ENCODE measurements at regions not wholly inside any gene's neighbourhood (a gene's known extent, or its start where the extent isn't known, plus 50 kb on each side); places are given as distances from the start of the nearest gene placed in this dataset.

GRCh38 chr3:30311781-30312180 is 294.6 kb upstream of the TGFBR2 start:
- no peaks in the 10 kb centered on the region for H3K36me3 ChIP-seq
- H3K9me3 ChIP-seq: peaks cover 0 to 4% (median under 1%) of the 10 kb centered on the region in 4 donors
- peak; percentile 71 for DNase-seq
- no peaks in the 10 kb centered on the region for H3K27me3 ChIP-seq
- peaks cover 0 to 28% (median 15%) of the 10 kb centered on the region in 4 donors for H3K4me1 ChIP-seq
- H3K4me3 ChIP-seq: no peak overlapping the region
- TF ChIP-seq POLR2A (IDR thresholded peaks at IDR 0.05): no peak
- TF ChIP-seq POLR2AphosphoS5 (IDR thresholded peaks at IDR 0.05): no peak
- TF ChIP-seq EP300 (IDR thresholded peaks at IDR 0.05): no peak
- TF ChIP-seq CTCF (IDR thresholded peaks at IDR 0.05): no peak
- WGBS, 2 donors: 96% methylated on average over 4 of the region's 4 CpGs
- no peak overlapping the region for H3K27ac ChIP-seq
- intact Hi-C loops (cut with DNase I): no loop called here

GRCh38 chr3:30313840-30314239 is 292.6 kb upstream of the TGFBR2 start:
- Histone ChIP-seq H3K27ac (no peak overlapping the region), H3K36me3 (no peaks in the 10 kb centered on the region)
- intact Hi-C loops (cut with DNase I): no loop called here

GRCh38 chr3:30314757-30315325 is 291.6 kb upstream of the TGFBR2 start:
- TF ChIP-seq EP300 (IDR thresholded peaks at IDR 0.05): no peak
- no peak for TF ChIP-seq CTCF (IDR thresholded peaks at IDR 0.05)
- no peak for TF ChIP-seq POLR2AphosphoS5 (IDR thresholded peaks at IDR 0.05)
- no peak for TF ChIP-seq POLR2A (IDR thresholded peaks at IDR 0.05)
- H3K9me3 ChIP-seq: peaks cover 0 to 5% (median 2%) of the 10 kb centered on the region in 4 donors
- intact Hi-C loops (cut with DNase I): no loop called here
- H3K36me3 ChIP-seq: no peaks in the 10 kb centered on the region
- 91 to 94% methylated on average over 3 of the region's 3 CpGs for WGBS, 2 donors
- H3K27me3 ChIP-seq: no peaks in the 10 kb centered on the region
- no peak for DNase-seq
- no peak overlapping the region for H3K4me3 ChIP-seq
- H3K27ac ChIP-seq: peak overlapping the region in 1 of 4 donors; percentile 14
- peaks cover 0 to 8% (median 3%) of the 10 kb centered on the region in 4 donors for H3K4me1 ChIP-seq

More at GRCh38 chr3:30313840-30314239, 292.6 kb upstream of the TGFBR2 start:
- peaks cover 0 to 5% (median 2%) of the 10 kb centered on the region in 4 donors for H3K9me3 ChIP-seq
- peaks cover 0 to 10% (median 3%) of the 10 kb centered on the region in 4 donors for H3K4me1 ChIP-seq
- WGBS, 2 donors: 96% methylated on average over 2 of the region's 2 CpGs
- no peak for DNase-seq
- H3K27me3 ChIP-seq: no peaks in the 10 kb centered on the region
- H3K4me3 ChIP-seq: no peak overlapping the region
- no peak for TF ChIP-seq POLR2AphosphoS5 (IDR thresholded peaks at IDR 0.05)
- no peak for TF ChIP-seq EP300 (IDR thresholded peaks at IDR 0.05)
- no peak for TF ChIP-seq POLR2A (IDR thresholded peaks at IDR 0.05)
- no peak for TF ChIP-seq CTCF (IDR thresholded peaks at IDR 0.05)

- TF ChIP-seq EP300 (IDR thresholded peaks at IDR 0.05): no peak
- TF ChIP-seq POLR2A (IDR thresholded peaks at IDR 0.05): no peak
- no peak for TF ChIP-seq CTCF (IDR thresholded peaks at IDR 0.05)
- TF ChIP-seq POLR2AphosphoS5 (IDR thresholded peaks at IDR 0.05): no peak
- intact Hi-C loops (cut with DNase I): no loop called here
- Histone ChIP-seq H3K4me3 (no peak overlapping the region), H3K9me3 (peaks cover 0 to 5% (median 2%) of the 10 kb centered on the region in 4 donors), H3K4me1 (peaks cover 0 to 8% (median 3%) of the 10 kb centered on the region in 4 donors), H3K27me3 (no peaks in the 10 kb centered on the region), H3K27ac (no peak overlapping the region), H3K36me3 (no peaks in the 10 kb centered on the region)
- DNase-seq: no peak
- 94% methylated on average over 3 of the region's 3 CpGs for WGBS, 2 donors
Observed at GRCh38 chr3:30315447-30315846, 291.0 kb upstream of the TGFBR2 start.

- DNase-seq: no peak
- no peaks in the 10 kb centered on the region for H3K27me3 ChIP-seq
- 92 to 96% methylated on average over 3 of the region's 3 CpGs for WGBS, 2 donors
- peaks cover 0 to 5% (median 4%) of the 10 kb centered on the region in 4 donors for H3K9me3 ChIP-seq
- H3K4me1 ChIP-seq: peaks cover 0 to 6% (median 0%) of the 10 kb centered on the region in 4 donors
- no peak for TF ChIP-seq POLR2AphosphoS5 (IDR thresholded peaks at IDR 0.05)
- no peak for TF ChIP-seq EP300 (IDR thresholded peaks at IDR 0.05)
- no peaks in the 10 kb centered on the region for H3K36me3 ChIP-seq
- H3K4me3 ChIP-seq: no peak overlapping the region
- no peak overlapping the region for H3K27ac ChIP-seq
- intact Hi-C loops (cut with DNase I): no loop called here
Observed at GRCh38 chr3:30317561-30317960, 288.8 kb upstream of the TGFBR2 start.

All from sigmoid colon (tissue), 6 donors.